HEK293 (cell line): ENCODE measurements at regions not wholly inside any gene's neighbourhood (a gene's known extent, or its start where the extent isn't known, plus 50 kb on each side); places are given as distances from the start of the nearest gene placed in this dataset.

Experiments
- CTCF ChIP-seq: fragments of 450-650 bp; formaldehyde crosslinking; IDR thresholded peaks from 2 replicates; pipeline ENCODE4 v1.5.1; 2016; ENCODE audit warnings: missing biosample characterization, missing genetic modification characterization
- KLF7 ChIP-seq: fragments of 450-650 bp; formaldehyde crosslinking; IDR thresholded peaks from 2 replicates; pipeline ENCODE4 v1.5.1; 2016; ENCODE audit warnings: missing biosample characterization, missing genetic modification characterization, borderline replicate concordance
- MEIS1 ChIP-seq: sonication (generic); formaldehyde crosslinking; IDR thresholded peaks from 2 replicates; pipeline ENCODE4 v1.8.1; 2022; ENCODE audit warnings: missing genetic modification reagents, mild to moderate bottlenecking, borderline replicate concordance
- REST ChIP-seq: fragments of 450-650 bp; formaldehyde crosslinking; IDR thresholded peaks from 2 replicates; pipeline ENCODE4 v1.5.1; 2016; ENCODE audit warnings: missing biosample characterization, missing genetic modification characterization
- ZBTB17 ChIP-seq: fragments of 450-650 bp; formaldehyde crosslinking; IDR thresholded peaks from 2 replicates; pipeline ENCODE4 v1.5.1; 2016; ENCODE audit warnings: missing biosample characterization, missing genetic modification characterization
- ZEB2 ChIP-seq: fragments of 450-650 bp; formaldehyde crosslinking; IDR thresholded peaks from 2 replicates; pipeline ENCODE4 v1.5.1; 2016; ENCODE audit warnings: missing biosample characterization, missing genetic modification characterization
- ZNF311 ChIP-seq: fragments of 450-650 bp; formaldehyde crosslinking; IDR thresholded peaks from 2 replicates; pipeline ENCODE4 v1.5.1; 2017; ENCODE audit warnings: missing biosample characterization, missing genetic modification characterization, borderline replicate concordance
- ZNF558 ChIP-seq: fragments of 450-650 bp; formaldehyde crosslinking; IDR thresholded peaks from 2 replicates; pipeline ENCODE4 v1.5.1; 2016; ENCODE audit warnings: missing biosample characterization, missing genetic modification characterization
- TF ChIP-seq, protein P1 (sequence below): fragments of 450-650 bp; formaldehyde crosslinking; IDR thresholded peaks from 2 replicates; pipeline ENCODE4 v1.5.1; 2017; ENCODE audit warnings: missing biosample characterization, missing genetic modification characterization

- TF ChIP-seq CTCF (tag by site-specific recombination) (no peak), MEIS1 (CRISPR knock-in tag) (no peak), KLF7 (tag by site-specific recombination) (no peak), ZBTB17 (tag by site-specific recombination) (no peak), REST (no peak), ZEB2 (tag by site-specific recombination) (no peak), ZNF558 (tag by site-specific recombination) (no peak), ZNF311 (tag by site-specific recombination) (no peak)
- TF ChIP-seq, protein P1, sequence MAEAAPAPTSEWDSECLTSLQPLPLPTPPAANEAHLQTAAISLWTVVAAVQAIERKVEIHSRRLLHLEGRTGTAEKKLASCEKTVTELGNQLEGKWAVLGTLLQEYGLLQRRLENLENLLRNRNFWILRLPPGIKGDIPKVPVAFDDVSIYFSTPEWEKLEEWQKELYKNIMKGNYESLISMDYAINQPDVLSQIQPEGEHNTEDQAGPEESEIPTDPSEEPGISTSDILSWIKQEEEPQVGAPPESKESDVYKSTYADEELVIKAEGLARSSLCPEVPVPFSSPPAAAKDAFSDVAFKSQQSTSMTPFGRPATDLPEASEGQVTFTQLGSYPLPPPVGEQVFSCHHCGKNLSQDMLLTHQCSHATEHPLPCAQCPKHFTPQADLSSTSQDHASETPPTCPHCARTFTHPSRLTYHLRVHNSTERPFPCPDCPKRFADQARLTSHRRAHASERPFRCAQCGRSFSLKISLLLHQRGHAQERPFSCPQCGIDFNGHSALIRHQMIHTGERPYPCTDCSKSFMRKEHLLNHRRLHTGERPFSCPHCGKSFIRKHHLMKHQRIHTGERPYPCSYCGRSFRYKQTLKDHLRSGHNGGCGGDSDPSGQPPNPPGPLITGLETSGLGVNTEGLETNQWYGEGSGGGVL (tag by site-specific recombination), result no peak
Observed at GRCh38 chr1:65054481-65054880, 88.1 kb upstream of the JAK1 start.
